ENCODE measurements at regions not wholly inside any gene's neighbourhood (a gene's known extent, or its start where the extent isn't known, plus 50 kb on each side); places are given as distances from the start of the nearest gene placed in this dataset.
"Not testable (repeated sequence)": the region's sequence is repeated elsewhere in the genome, so short reads cannot be mapped to it uniquely, and the experiment has no call there.

DNA sequence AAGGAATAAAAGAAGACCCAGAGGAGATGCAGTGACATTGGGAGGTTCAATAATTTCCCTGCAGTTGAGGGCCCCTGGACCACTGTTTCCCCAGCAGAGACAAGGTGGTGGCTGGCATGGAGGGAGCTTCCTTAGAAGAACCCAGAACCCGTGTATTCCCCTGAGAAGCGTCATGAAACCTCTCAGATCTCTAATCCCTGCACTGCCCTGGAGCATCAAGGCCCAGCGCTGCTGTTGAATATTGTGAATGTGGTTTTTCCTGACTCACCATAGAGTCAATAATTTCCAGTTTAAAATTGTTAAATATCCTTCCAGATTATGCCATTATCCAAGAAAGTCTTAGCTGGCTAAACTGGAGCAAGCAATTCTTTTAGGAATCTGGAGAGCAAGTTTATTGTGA lies 187.2 kb downstream of the LMLN start:
- not testable (repeated sequence) for H3K4me3 ChIP-seq (ENCODE audit: insufficient read depth, low read depth, low read length, poor library complexity, severe bottlenecking); H3K36me3 ChIP-seq (ENCODE audit: control insufficient read depth, insufficient read depth, low read length); H3K4me1 ChIP-seq (ENCODE audit: control insufficient read depth, insufficient read depth, low read length, poor library complexity, severe bottlenecking); H3K27ac ChIP-seq (ENCODE audit: insufficient read depth, low read length, poor library complexity, severe bottlenecking); H3K27me3 ChIP-seq (replicated peaks; ENCODE audit: control insufficient read depth, insufficient read depth, low read length, poor library complexity, severe bottlenecking); DNase-seq; H3K9me3 ChIP-seq (ENCODE audit: control insufficient read depth, low read length)

DNA sequence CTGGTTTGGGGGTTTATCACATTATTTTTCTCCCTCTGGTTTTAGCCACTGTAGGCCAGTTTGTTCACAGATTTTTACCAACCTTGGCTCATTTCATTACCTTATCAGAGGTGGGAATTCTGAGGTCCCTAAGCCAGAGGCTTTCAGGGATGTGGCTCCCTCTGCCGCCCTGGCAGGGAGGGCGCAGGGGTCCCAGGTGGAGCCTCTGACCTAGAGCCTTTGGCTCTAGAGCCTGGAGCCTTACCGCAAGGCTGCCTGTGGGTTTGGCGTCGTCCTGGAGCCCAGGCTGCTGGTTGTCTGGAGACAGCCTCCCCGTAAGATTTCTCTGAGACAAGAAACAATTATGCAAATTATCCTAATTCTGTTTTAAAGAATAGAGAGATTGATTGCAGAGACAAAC lies 188.0 kb downstream of the LMLN start:
- not testable (repeated sequence) for H3K27me3 ChIP-seq (replicated peaks; ENCODE audit: control insufficient read depth, insufficient read depth, low read length, poor library complexity, severe bottlenecking); H3K4me3 ChIP-seq (ENCODE audit: insufficient read depth, low read depth, low read length, poor library complexity, severe bottlenecking); DNase-seq; H3K4me1 ChIP-seq (ENCODE audit: control insufficient read depth, insufficient read depth, low read length, poor library complexity, severe bottlenecking); H3K27ac ChIP-seq (ENCODE audit: insufficient read depth, low read length, poor library complexity, severe bottlenecking); H3K9me3 ChIP-seq (ENCODE audit: control insufficient read depth, low read length); H3K36me3 ChIP-seq (ENCODE audit: control insufficient read depth, insufficient read depth, low read length)

DNA sequence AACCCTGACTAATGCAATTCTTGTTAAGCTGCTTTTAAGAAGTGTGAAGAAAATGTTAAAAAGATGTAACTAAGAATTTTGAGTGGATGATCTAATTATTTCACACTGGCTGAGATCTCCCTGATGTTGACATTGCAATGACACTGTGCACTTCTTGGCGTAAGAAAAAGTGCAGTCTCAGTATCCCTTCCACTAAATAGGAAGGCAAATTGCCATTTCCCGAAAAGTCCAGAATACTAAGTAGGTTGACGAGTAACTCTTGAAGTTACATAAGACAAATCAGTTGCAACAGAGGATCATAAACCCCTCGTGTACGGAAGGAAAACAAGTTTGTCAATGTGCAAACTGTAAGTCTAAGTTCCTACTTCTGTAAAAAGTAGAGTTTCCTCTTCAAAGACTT lies 189.9 kb downstream of the LMLN start:
- not testable (repeated sequence) for H3K27ac ChIP-seq (ENCODE audit: insufficient read depth, low read length, poor library complexity, severe bottlenecking); DNase-seq; H3K36me3 ChIP-seq (ENCODE audit: control insufficient read depth, insufficient read depth, low read length); H3K27me3 ChIP-seq (replicated peaks; ENCODE audit: control insufficient read depth, insufficient read depth, low read length, poor library complexity, severe bottlenecking); H3K9me3 ChIP-seq (ENCODE audit: control insufficient read depth, low read length); H3K4me1 ChIP-seq (ENCODE audit: control insufficient read depth, insufficient read depth, low read length, poor library complexity, severe bottlenecking); H3K4me3 ChIP-seq (ENCODE audit: insufficient read depth, low read depth, low read length, poor library complexity, severe bottlenecking)

DNA sequence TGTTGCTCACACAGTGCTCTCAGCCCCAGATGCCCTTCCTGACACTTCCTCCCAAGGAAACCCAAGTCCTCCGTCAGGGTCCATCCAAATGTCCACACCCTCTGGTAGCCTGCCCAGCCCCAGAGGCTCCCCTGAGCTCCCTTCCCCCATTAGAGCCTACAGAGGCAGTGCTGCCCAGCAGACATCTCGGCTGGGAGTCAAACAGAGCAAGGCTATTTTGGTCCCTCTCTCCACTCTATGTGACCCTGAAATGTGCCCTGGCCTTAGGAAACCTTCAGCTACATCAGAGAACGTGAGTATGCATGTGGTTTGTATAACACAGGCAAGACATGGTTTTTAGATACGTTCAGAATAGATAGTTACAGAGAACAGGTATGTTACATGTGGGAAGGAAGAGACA lies 191.8 kb downstream of the LMLN start:
- H3K4me1 ChIP-seq (ENCODE audit: control insufficient read depth, insufficient read depth, low read length, poor library complexity, severe bottlenecking); H3K4me3 ChIP-seq (ENCODE audit: insufficient read depth, low read depth, low read length, poor library complexity, severe bottlenecking); H3K27ac ChIP-seq (ENCODE audit: insufficient read depth, low read length, poor library complexity, severe bottlenecking); DNase-seq; H3K36me3 ChIP-seq (ENCODE audit: control insufficient read depth, insufficient read depth, low read length); H3K9me3 ChIP-seq (ENCODE audit: control insufficient read depth, low read length); H3K27me3 ChIP-seq (replicated peaks; ENCODE audit: control insufficient read depth, insufficient read depth, low read length, poor library complexity, severe bottlenecking): not testable (repeated sequence)

DNA sequence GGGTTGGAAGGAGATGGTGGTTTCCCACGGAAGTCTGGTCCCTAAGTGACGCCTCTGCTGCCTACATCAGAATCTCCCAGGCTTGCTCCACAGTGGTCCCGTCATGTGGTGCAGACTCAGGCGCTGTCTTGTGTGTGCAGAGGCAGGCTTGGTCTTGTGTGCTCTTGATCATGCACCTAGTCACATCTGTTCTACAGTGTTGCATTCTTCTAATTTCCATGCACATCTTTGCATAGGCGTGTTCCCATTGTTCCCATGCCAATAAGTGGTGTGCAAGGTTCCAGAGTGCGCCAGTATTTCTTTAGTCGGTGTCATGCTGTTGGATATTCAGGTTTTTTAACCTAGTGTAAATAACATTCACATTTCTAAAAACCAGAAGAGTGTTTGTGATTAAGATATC lies 195.8 kb downstream of the LMLN start:
- H3K27ac ChIP-seq (ENCODE audit: insufficient read depth, low read length, poor library complexity, severe bottlenecking); H3K36me3 ChIP-seq (ENCODE audit: control insufficient read depth, insufficient read depth, low read length); H3K9me3 ChIP-seq (ENCODE audit: control insufficient read depth, low read length); H3K4me3 ChIP-seq (ENCODE audit: insufficient read depth, low read depth, low read length, poor library complexity, severe bottlenecking); DNase-seq; H3K4me1 ChIP-seq (ENCODE audit: control insufficient read depth, insufficient read depth, low read length, poor library complexity, severe bottlenecking); H3K27me3 ChIP-seq (replicated peaks; ENCODE audit: control insufficient read depth, insufficient read depth, low read length, poor library complexity, severe bottlenecking): not testable (repeated sequence)

DNA sequence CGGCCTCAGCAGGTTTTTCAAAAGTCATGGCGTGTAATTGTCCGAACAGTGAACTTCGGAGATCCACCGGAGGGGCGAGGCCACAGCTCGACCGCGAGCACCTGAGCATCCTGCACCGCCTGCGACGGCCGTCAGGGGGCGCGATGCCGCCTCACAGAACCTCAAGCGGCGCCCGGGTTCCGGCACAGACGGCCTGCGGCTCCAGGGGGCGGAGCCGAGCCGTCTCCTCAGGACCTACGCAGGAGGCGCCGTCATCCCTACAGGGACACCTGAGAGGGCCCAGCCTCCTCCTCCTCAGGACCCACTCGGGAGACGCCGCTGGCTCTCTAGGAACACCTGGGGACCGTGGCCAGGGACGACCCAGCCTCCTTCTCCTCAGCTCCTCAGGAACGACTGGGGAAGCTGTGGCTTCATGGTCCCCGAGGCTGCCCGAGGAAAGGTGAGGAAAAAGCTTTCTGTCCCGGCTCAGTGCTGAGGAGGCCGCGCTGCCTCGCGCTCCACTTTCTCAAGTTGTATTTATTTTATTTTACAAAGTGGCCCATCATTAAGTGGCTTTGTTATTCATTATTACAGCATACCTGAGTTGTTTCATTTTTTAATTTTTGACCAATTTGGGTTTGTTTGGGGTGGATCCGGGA lies 197.3 kb downstream of the LMLN start:
- not testable (repeated sequence) for H3K4me1 ChIP-seq (ENCODE audit: control insufficient read depth, insufficient read depth, low read length, poor library complexity, severe bottlenecking); H3K27me3 ChIP-seq (replicated peaks; ENCODE audit: control insufficient read depth, insufficient read depth, low read length, poor library complexity, severe bottlenecking); H3K4me3 ChIP-seq (ENCODE audit: insufficient read depth, low read depth, low read length, poor library complexity, severe bottlenecking); H3K27ac ChIP-seq (ENCODE audit: insufficient read depth, low read length, poor library complexity, severe bottlenecking); DNase-seq; H3K36me3 ChIP-seq (ENCODE audit: control insufficient read depth, insufficient read depth, low read length); H3K9me3 ChIP-seq (ENCODE audit: control insufficient read depth, low read length)

DNA sequence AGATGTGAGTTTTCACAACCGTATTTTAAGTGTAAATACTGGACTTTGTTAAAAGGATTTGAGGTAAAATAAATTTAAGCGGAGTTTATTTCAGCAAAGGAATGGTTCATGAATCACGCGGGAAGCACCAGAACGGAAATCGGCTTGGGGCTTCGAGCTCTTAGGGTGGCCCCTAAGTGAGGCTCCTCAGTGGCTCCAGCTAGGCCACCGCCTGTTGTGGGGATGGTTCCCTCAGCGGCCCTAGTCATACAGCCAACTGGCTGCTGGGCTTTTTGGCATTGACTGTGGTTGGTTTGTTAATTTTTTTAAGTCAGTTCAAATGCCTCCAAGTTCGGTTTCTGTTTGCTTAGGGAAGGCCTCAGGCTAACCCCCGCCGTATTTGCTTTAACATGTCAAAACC lies 198.0 kb downstream of the LMLN start:
- not testable (repeated sequence) for H3K9me3 ChIP-seq (ENCODE audit: control insufficient read depth, low read length); H3K27me3 ChIP-seq (replicated peaks; ENCODE audit: control insufficient read depth, insufficient read depth, low read length, poor library complexity, severe bottlenecking); H3K4me3 ChIP-seq (ENCODE audit: insufficient read depth, low read depth, low read length, poor library complexity, severe bottlenecking); H3K36me3 ChIP-seq (ENCODE audit: control insufficient read depth, insufficient read depth, low read length); DNase-seq; H3K27ac ChIP-seq (ENCODE audit: insufficient read depth, low read length, poor library complexity, severe bottlenecking); H3K4me1 ChIP-seq (ENCODE audit: control insufficient read depth, insufficient read depth, low read length, poor library complexity, severe bottlenecking)

DNA sequence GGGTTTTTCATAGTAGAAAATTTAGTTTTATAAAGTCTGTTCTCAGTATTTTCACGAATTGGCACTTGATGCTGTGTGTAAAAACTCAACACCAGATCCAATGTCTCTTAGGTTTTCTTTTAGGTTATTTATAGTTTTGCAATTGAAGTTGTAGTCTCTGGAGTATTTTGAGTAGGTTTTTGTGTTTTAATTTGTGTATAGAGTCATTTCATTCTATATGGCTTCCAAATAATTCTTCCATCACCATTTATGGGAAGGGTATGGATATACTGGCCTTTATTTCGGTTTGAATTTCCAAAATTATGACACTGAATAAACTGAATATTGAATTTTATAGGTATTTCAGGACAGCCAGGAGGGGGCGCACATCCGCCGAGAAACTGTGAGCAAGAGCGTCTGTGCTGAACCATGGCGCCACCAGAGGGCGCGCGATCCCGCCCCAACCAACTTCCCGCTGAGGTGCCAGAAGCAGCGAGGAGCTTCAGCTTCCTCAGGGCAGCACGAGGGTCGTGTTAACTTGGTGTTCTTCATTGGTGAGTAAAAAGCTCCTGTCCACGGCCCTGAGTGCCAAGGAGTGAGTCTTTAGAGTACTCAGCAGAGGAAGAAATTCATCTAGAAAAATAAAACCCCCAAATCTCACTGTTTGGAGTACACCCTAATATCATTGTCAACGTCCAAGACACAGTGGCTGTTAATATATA lies 207.5 kb downstream of the LMLN start:
- DNase-seq = peak; percentile 28 to 70 (median 31)
- H3K4me1 ChIP-seq (ENCODE audit: control insufficient read depth, insufficient read depth, low read length, poor library complexity, severe bottlenecking); H3K4me3 ChIP-seq (ENCODE audit: insufficient read depth, low read depth, low read length, poor library complexity, severe bottlenecking); H3K27ac ChIP-seq (ENCODE audit: insufficient read depth, low read length, poor library complexity, severe bottlenecking); H3K9me3 ChIP-seq (ENCODE audit: control insufficient read depth, low read length); H3K27me3 ChIP-seq (replicated peaks; ENCODE audit: control insufficient read depth, insufficient read depth, low read length, poor library complexity, severe bottlenecking); H3K36me3 ChIP-seq (ENCODE audit: control insufficient read depth, insufficient read depth, low read length): not testable (repeated sequence)

DNA sequence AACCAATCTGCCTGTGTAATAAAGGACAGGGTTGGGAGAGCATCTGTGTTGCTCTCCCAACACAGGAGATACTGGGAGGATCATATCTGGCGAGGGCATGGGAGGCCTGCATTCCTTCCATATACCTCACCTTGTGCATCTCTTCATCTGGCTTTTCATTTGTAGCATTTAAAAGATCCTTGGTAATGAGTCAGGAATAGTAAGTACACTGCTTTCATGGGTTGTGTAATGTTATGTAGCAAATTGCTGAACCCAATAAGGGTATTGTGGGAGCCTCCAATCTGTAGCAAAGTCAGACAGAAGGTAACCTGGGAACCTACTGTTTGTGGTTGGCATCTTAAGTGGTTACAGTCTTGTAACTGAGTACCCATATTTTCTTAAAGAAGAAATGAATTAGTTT lies 210.8 kb downstream of the LMLN start:
- not testable (repeated sequence) for H3K36me3 ChIP-seq (ENCODE audit: control insufficient read depth, insufficient read depth, low read length); H3K27ac ChIP-seq (ENCODE audit: insufficient read depth, low read length, poor library complexity, severe bottlenecking); H3K4me1 ChIP-seq (ENCODE audit: control insufficient read depth, insufficient read depth, low read length, poor library complexity, severe bottlenecking); H3K4me3 ChIP-seq (ENCODE audit: insufficient read depth, low read depth, low read length, poor library complexity, severe bottlenecking); H3K9me3 ChIP-seq (ENCODE audit: control insufficient read depth, low read length); H3K27me3 ChIP-seq (replicated peaks; ENCODE audit: control insufficient read depth, insufficient read depth, low read length, poor library complexity, severe bottlenecking); DNase-seq

DNA sequence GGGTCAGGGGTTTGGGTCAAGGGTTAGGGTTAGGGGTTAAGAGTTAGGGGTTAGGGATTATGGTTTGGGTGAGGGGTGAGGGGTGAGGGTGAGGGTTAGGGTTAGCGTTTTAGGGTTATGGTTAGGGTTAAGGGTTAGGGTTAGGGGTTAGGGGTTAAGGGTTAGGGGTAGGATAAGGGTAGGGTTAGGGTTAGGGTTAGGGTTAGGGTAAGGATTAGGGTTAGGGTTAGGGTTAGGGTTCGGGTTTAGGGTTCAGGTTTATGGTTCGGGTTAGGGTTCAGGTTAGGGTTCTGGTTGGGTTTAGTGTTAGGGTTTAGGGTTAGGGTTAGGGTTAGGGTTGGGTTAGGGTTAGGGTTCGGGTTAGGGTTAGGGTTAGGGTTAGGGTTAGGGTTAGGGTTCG lies 213.1 kb downstream of the LMLN start:
- DNase-seq; H3K4me3 ChIP-seq (ENCODE audit: insufficient read depth, low read depth, low read length, poor library complexity, severe bottlenecking); H3K36me3 ChIP-seq (ENCODE audit: control insufficient read depth, insufficient read depth, low read length); H3K9me3 ChIP-seq (ENCODE audit: control insufficient read depth, low read length); H3K4me1 ChIP-seq (ENCODE audit: control insufficient read depth, insufficient read depth, low read length, poor library complexity, severe bottlenecking); H3K27ac ChIP-seq (ENCODE audit: insufficient read depth, low read length, poor library complexity, severe bottlenecking); H3K27me3 ChIP-seq (replicated peaks; ENCODE audit: control insufficient read depth, insufficient read depth, low read length, poor library complexity, severe bottlenecking): not testable (repeated sequence)

Measured in effector memory CD4-positive, alpha-beta T cell (primary cell).